HG02588 (cell line): ENCODE measurements at regions not wholly inside any gene's neighbourhood (a gene's known extent, or its start where the extent isn't known, plus 50 kb on each side); places are given as distances from the start of the nearest gene placed in this dataset.

ENCODE experiments used
- ATAC-seq: cut with Tn5 transposase; IDR thresholded peaks from one replicate; pipeline ENCODE4 v1.9.1; 2021; ENCODE audit warnings: mild to moderate bottlenecking, moderate library complexity; ENCODE audit not compliant: unreplicated experiment

GRCh38 chr4:100130964-100131363 lies 59.3 kb downstream of the DDIT4L start:
- no peak for ATAC-seq

GRCh38 chr4:100130491-100130890 lies 59.8 kb downstream of the DDIT4L start:
- ATAC-seq, result no peak

- no peak for ATAC-seq
Observed at GRCh38 chr4:100129774-100130173, 60.5 kb downstream of the DDIT4L start.

- ATAC-seq, result no peak
Observed at GRCh38 chr4:100128338-100128737, 61.9 kb downstream of the DDIT4L start.

GRCh38 chr4:100124715-100125114 lies 65.6 kb downstream of the DDIT4L start:
- ATAC-seq, result no peak

GRCh38 chr4:100118181-100118580 lies 72.1 kb downstream of the DDIT4L start:
- no peak for ATAC-seq

GRCh38 chr4:100117750-100118149 lies 72.5 kb downstream of the DDIT4L start:
- no peak for ATAC-seq

GRCh38 chr4:100114909-100115308 lies 75.4 kb downstream of the DDIT4L start:
- ATAC-seq, result no peak

GRCh38 chr4:100113732-100114131 lies 76.5 kb downstream of the DDIT4L start:
- no peak for ATAC-seq

GRCh38 chr4:100113096-100113495 lies 77.2 kb downstream of the DDIT4L start:
- no peak for ATAC-seq

GRCh38 chr4:100109921-100110320 lies 80.3 kb downstream of the DDIT4L start:
- no peak for ATAC-seq

GRCh38 chr4:100108869-100109268 lies 81.4 kb downstream of the DDIT4L start:
- no peak for ATAC-seq

- ATAC-seq, result peak; percentile 99
Observed at GRCh38 chr4:100106982-100107381, 83.3 kb downstream of the DDIT4L start.

- ATAC-seq, result no peak
Observed at GRCh38 chr4:100103671-100104070, 86.6 kb downstream of the DDIT4L start.

- peak; percentile 61 for ATAC-seq
Observed at GRCh38 chr4:100100985-100101384, 89.3 kb downstream of the DDIT4L start.

GRCh38 chr4:100099746-100100145 lies 90.5 kb downstream of the DDIT4L start:
- ATAC-seq, result no peak

- ATAC-seq, result no peak
Observed at GRCh38 chr4:100098681-100099080, 91.6 kb downstream of the DDIT4L start.

- ATAC-seq, result no peak
Observed at GRCh38 chr4:100098011-100098545, 92.2 kb downstream of the DDIT4L start.

- ATAC-seq, result peak; percentile 86
Observed at GRCh38 chr4:100095729-100096595, 94.3 kb downstream of the DDIT4L start.

- peak; percentile 90 for ATAC-seq
Observed at GRCh38 chr4:100093091-100093866, 97.0 kb downstream of the DDIT4L start.

- no peak for ATAC-seq
Observed at GRCh38 chr4:100087743-100088142, 102.5 kb downstream of the DDIT4L start.
